H1 (cell line): ENCODE measurements at regions not wholly inside any gene's neighbourhood (a gene's known extent, or its start where the extent isn't known, plus 50 kb on each side); places are given as distances from the start of the nearest gene placed in this dataset.

Experiments used
- CTCF ChIA-PET: fragments of 300-600 bp; sonication (Branson Sonifier 250); formaldehyde crosslinking; loops from one replicate; lab custom pipeline; 2021; ENCODE audit not compliant: partially characterized antibody; lab: Charles Lee
- POLR2A ChIA-PET: fragments of 300-600 bp; sonication (Branson Sonifier 250); formaldehyde crosslinking; loops from one replicate; lab custom pipeline; 2021; ENCODE audit warnings: inconsistent platforms; ENCODE audit not compliant: partially characterized antibody; lab: Charles Lee
- DNase-seq, 2 experiments: peaks; one replicate each; pipeline versions ENCODE4 v3.0.0 to v3.0.0-alpha.2; 2010 to 2022; ENCODE audit warnings: low spot score in 2 of 2, low read depth in 1 of 2, mixed read lengths in 1 of 2
- FAIRE-seq: peaks from 2 replicates; lab custom pipeline; 2011; peaks lifted over from hg19 to GRCh38; lab: Jason Lieb, UNC
- H2AFZ ChIP-seq: 2 replicates; pipeline ENCODE4 v1.8.1; 2012; ENCODE audit warnings: low read length, inconsistent platforms
- H2AK5ac ChIP-seq: 2 replicates; pipeline ENCODE4 v1.6.1; 2013; ENCODE audit warnings: low read depth, low read length
- H2BK120ac ChIP-seq: replicated peaks from 2 replicates; pipeline ENCODE3; 2013; ENCODE audit warnings: low read depth, low read length, inconsistent platforms
- H2BK12ac ChIP-seq: 2 replicates; pipeline ENCODE4 v1.6.1; 2013; ENCODE audit warnings: low read depth, low read length
- H2BK15ac ChIP-seq: 2 replicates; pipeline ENCODE4 v1.6.1; 2013; ENCODE audit warnings: low read length
- H2BK20ac ChIP-seq: 2 replicates; pipeline ENCODE4 v1.6.1; 2013; ENCODE audit warnings: low read length
- H2BK5ac ChIP-seq: 2 replicates; pipeline ENCODE4 v1.6.1; 2013; ENCODE audit warnings: low read depth, low read length
- H3K14ac ChIP-seq: 2 replicates; pipeline ENCODE4 v1.6.1; 2013; ENCODE audit warnings: inconsistent platforms; ENCODE audit not compliant: insufficient read length
- H3K18ac ChIP-seq: 2 replicates; pipeline ENCODE4 v1.6.1; 2013; ENCODE audit warnings: low read length; ENCODE audit errors: extremely low read depth
- H3K23ac ChIP-seq: 2 replicates; pipeline ENCODE4 v1.6.1; 2013; ENCODE audit warnings: inconsistent platforms; ENCODE audit not compliant: insufficient read length
- H3K23me2 ChIP-seq: 2 replicates; pipeline ENCODE4 v1.6.1; 2013; ENCODE audit warnings: low read depth, low read length
- H3K27ac ChIP-seq: 2 replicates; pipeline ENCODE4 v1.6.1; 2011; ENCODE audit warnings: low read depth, low read length, inconsistent platforms
- H3K27me3 ChIP-seq, 4 experiments: replicated peaks in 1 of 4; 1 replicate in 1 of 4; 2 replicates in 3 of 4; pipeline versions ENCODE4 v1.6.1 to v1.8.1; 2011 to 2013; ENCODE audit warnings: low read length in 3 of 4, mild to moderate bottlenecking in 3 of 4, inconsistent platforms in 2 of 4, mixed read lengths in 2 of 4, moderate library complexity in 1 of 4; ENCODE audit not compliant: control insufficient read depth in 3 of 4, insufficient read depth in 3 of 4; ENCODE audit errors: extremely low read depth in 1 of 4
- H3K36me3 ChIP-seq, 4 experiments: 2 replicates each; pipeline versions ENCODE4 v1.6.1 to v1.8.1; 2011 to 2013; ENCODE audit warnings: mild to moderate bottlenecking in 4 of 4, low read length in 3 of 4, moderate library complexity in 2 of 4, control low read depth in 1 of 4, inconsistent platforms in 1 of 4; ENCODE audit not compliant: insufficient read depth in 4 of 4, control insufficient read depth in 2 of 4
- H3K4ac ChIP-seq: replicated peaks from 2 replicates; pipeline ENCODE3; 2013; ENCODE audit warnings: low read length, low read depth, mixed read lengths, inconsistent platforms; ENCODE audit not compliant: insufficient read length
- H3K4me1 ChIP-seq, 4 experiments: replicated peaks in 1 of 4; 1 replicate in 1 of 4; 2 replicates in 3 of 4; pipeline versions ENCODE4 v1.6.1 to v1.8.1; 2011 to 2013; ENCODE audit warnings: low read length in 3 of 4, inconsistent platforms in 2 of 4, mixed read lengths in 1 of 4; ENCODE audit not compliant: insufficient read depth in 4 of 4, control insufficient read depth in 3 of 4
- H3K4me2 ChIP-seq, 2 experiments: 2 replicates each; pipeline versions ENCODE4 v1.6.1 to v1.8.1; 2011 to 2013; ENCODE audit warnings: low read depth in 2 of 2, low read length in 2 of 2, control low read depth in 1 of 2, inconsistent platforms in 1 of 2, mild to moderate bottlenecking in 1 of 2; ENCODE audit not compliant: insufficient read depth in 1 of 2
- H3K4me3 ChIP-seq, 4 experiments: fragments of 200-600, 300-600 bp in 1 of 4; sonication (generic), shearing (Covaris generic), sonication (Bioruptor Twin) in 1 of 4; 2 replicates each; pipeline versions ENCODE4 v1.5.1 to v1.8.1; 2011 to 2016; ENCODE audit warnings: low read length in 4 of 4, low read depth in 3 of 4, control low read depth in 2 of 4, inconsistent platforms in 2 of 4, mild to moderate bottlenecking in 2 of 4, mixed read lengths in 1 of 4, moderate library complexity in 1 of 4; ENCODE audit not compliant: insufficient read depth in 2 of 4; ENCODE audit errors: extremely low read depth in 1 of 4
- H3K56ac ChIP-seq: replicated peaks from 2 replicates; pipeline ENCODE3; 2013; ENCODE audit warnings: low read depth, mild to moderate bottlenecking, mixed read lengths, low read length, inconsistent platforms; ENCODE audit not compliant: insufficient read length
- H3K79me1 ChIP-seq: 2 replicates; pipeline ENCODE4 v1.6.1; 2013; ENCODE audit warnings: low read depth, low read length, control low read depth
- H3K79me2 ChIP-seq, 2 experiments: 2 replicates each; pipeline versions ENCODE4 v1.6.1 to v1.8.1; 2012 to 2013; ENCODE audit warnings: low read length in 2 of 2, mild to moderate bottlenecking in 2 of 2, inconsistent platforms in 1 of 2; ENCODE audit not compliant: insufficient read depth in 2 of 2, control insufficient read depth in 1 of 2
- H3K9ac ChIP-seq, 4 experiments: replicated peaks in 1 of 4; 1 replicate in 1 of 4; 2 replicates in 3 of 4; pipeline versions ENCODE4 v1.6.1 to v1.8.1; 2011 to 2013; ENCODE audit warnings: low read depth in 3 of 4, low read length in 3 of 4, control low read depth in 2 of 4, mild to moderate bottlenecking in 2 of 4, moderate library complexity in 2 of 4, inconsistent platforms in 1 of 4; ENCODE audit errors: extremely low read depth in 1 of 4
- H3K9me3 ChIP-seq, 2 experiments: 2 replicates each; pipeline versions ENCODE4 v1.6.1 to v1.8.1; 2012 to 2013; ENCODE audit warnings: mild to moderate bottlenecking in 2 of 2, moderate library complexity in 2 of 2, control low read depth in 1 of 2, inconsistent platforms in 1 of 2, low read depth in 1 of 2, low read length in 1 of 2, mixed read lengths in 1 of 2; ENCODE audit not compliant: insufficient read depth in 2 of 2
- H4K20me1 ChIP-seq, 2 experiments: replicated peaks in 1 of 2; 2 replicates each; pipeline versions ENCODE3 to v1.8.1; 2011 to 2013; ENCODE audit warnings: inconsistent platforms in 2 of 2, low read length in 2 of 2, mild to moderate bottlenecking in 1 of 2; ENCODE audit not compliant: insufficient read depth in 2 of 2, control insufficient read depth in 1 of 2
- H4K5ac ChIP-seq: 2 replicates; pipeline ENCODE4 v1.6.1; 2013; ENCODE audit warnings: low read length, low read depth, mixed read lengths, inconsistent platforms; ENCODE audit not compliant: insufficient read length
- H4K8ac ChIP-seq: 2 replicates; pipeline ENCODE4 v1.8.0; 2013; ENCODE audit warnings: mild to moderate bottlenecking, moderate library complexity, low read length, inconsistent platforms; ENCODE audit not compliant: insufficient read depth; ENCODE audit errors: extremely low read depth
- H4K91ac ChIP-seq: replicated peaks from 2 replicates; pipeline ENCODE3; 2013; ENCODE audit warnings: low read length, mixed read lengths, inconsistent platforms; ENCODE audit not compliant: insufficient read length
- BRCA1 ChIP-seq: IDR thresholded peaks from 2 replicates; pipeline ENCODE4 v1.6.1; 2012; ENCODE audit warnings: low read depth, low read length, improper control_type of control experiment
- CEBPB ChIP-seq: IDR thresholded peaks from 2 replicates; pipeline ENCODE4 v1.6.1; 2012; ENCODE audit warnings: low read depth, low read length
- FOSL1 ChIP-seq: IDR thresholded peaks from 2 replicates; pipeline ENCODE4 v1.6.1; 2011; ENCODE audit warnings: mild to moderate bottlenecking, low read depth, low read length, moderate library complexity; ENCODE audit not compliant: insufficient read depth
- GABPA ChIP-seq: IDR thresholded peaks from 2 replicates; pipeline ENCODE4 v1.6.1; 2011; ENCODE audit warnings: mild to moderate bottlenecking, low read length, moderate library complexity, borderline replicate concordance; ENCODE audit not compliant: insufficient read depth
- KDM1A ChIP-seq: fragments of 200-600, 300-600 bp; sonication (generic); IDR thresholded peaks from 2 replicates; pipeline ENCODE4 v1.7.1; 2016; ENCODE audit warnings: mild to moderate bottlenecking, low read length, borderline replicate concordance
- KDM4A ChIP-seq: IDR thresholded peaks from one replicate; pipeline ENCODE4 v1.7.1; 2012; ENCODE audit warnings: low read depth, mild to moderate bottlenecking, moderate library complexity, low read length, inconsistent platforms; ENCODE audit not compliant: severe bottlenecking
- NRF1 ChIP-seq: IDR thresholded peaks from 2 replicates; pipeline ENCODE4 v1.6.1; 2011; ENCODE audit warnings: mild to moderate bottlenecking, low read depth, low read length, improper control_type of control experiment
- RFX5 ChIP-seq: IDR thresholded peaks from 2 replicates; pipeline ENCODE4 v1.6.1; 2011; ENCODE audit warnings: low read depth, low read length, improper control_type of control experiment, borderline replicate concordance
- RXRA ChIP-seq: IDR thresholded peaks from 2 replicates; pipeline ENCODE4 v1.6.1; 2011; ENCODE audit warnings: low read depth, mild to moderate bottlenecking, low read length, moderate library complexity; ENCODE audit not compliant: insufficient read depth
- SIRT6 ChIP-seq: IDR thresholded peaks from one replicate; pipeline ENCODE4 v1.7.1; 2012; ENCODE audit warnings: low read length, inconsistent platforms
- SIX5 ChIP-seq: IDR thresholded peaks from 2 replicates; pipeline ENCODE4 v1.6.1; 2011; ENCODE audit warnings: mild to moderate bottlenecking, low read depth, low read length
- SP1 ChIP-seq: IDR thresholded peaks from 2 replicates; pipeline ENCODE4 v1.6.1; 2011; ENCODE audit warnings: low read depth, low read length
- SUZ12 ChIP-seq: fragments of 200-600 bp; sonication (generic); IDR thresholded peaks from 2 replicates; pipeline ENCODE4 v1.6.1; 2012; ENCODE audit warnings: mild to moderate bottlenecking, inconsistent platforms, low read length, moderate library complexity, mixed read lengths
- TAF1 ChIP-seq: IDR thresholded peaks from 2 replicates; pipeline ENCODE4 v1.6.1; 2011; ENCODE audit warnings: mild to moderate bottlenecking, low read depth, low read length
- TBP ChIP-seq: IDR thresholded peaks from 2 replicates; pipeline ENCODE4 v1.6.1; 2011; ENCODE audit warnings: low read depth, low read length, improper control_type of control experiment
- WGBS, 2 experiments: shearing (Covaris generic) in 1 of 2; methylation state at CpG; one replicate each; pipeline versions ENCODE4 v1.1.6 to v1.1.7; 2013 to 2015; ENCODE audit warnings: low lambda C conversion rate in 2 of 2, mixed read lengths in 2 of 2, inconsistent platforms in 1 of 2, low coverage in 1 of 2, missing lambda C conversion rate in 1 of 2; ENCODE audit not compliant: insufficient replicate concordance in 2 of 2, insufficient coverage in 1 of 2, insufficient read length in 1 of 2; ENCODE audit errors: extremely low coverage in 1 of 2, missing lambda C conversion rate in 1 of 2; 5-methylcytosine and 5-hydroxymethylcytosine counted together
- TF ChIP-seq, protein P1 (sequence below): IDR thresholded peaks from 2 replicates; pipeline ENCODE4 v1.6.1; 2011; ENCODE audit warnings: low read depth, mild to moderate bottlenecking, low read length; ENCODE audit not compliant: insufficient read depth

DNA sequence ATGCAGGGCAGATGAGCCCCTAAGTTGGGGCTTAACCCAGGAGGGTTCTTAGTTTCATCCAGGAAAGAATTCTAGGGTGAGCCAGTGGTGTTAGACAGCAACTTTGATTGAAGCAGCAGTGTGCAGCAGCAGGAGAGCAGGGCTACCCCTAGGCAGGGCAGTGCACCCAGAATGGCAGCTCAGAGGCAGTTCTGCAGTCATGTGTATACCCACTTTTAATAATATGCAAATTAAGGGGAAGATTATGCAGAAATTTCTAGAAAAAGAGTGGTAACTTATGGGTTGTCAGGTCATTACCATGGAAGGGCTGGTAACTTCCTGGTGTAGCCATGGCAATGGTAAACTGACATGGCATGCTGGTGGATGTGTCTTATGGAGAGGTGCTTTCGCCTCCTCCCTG, 297.5 kb downstream of the PCNX1 start:
- Histone ChIP-seq H3K79me2 (no peaks in the 10 kb centered on the region), H2AFZ (no peak overlapping the region), H3K23me2 (peaks cover 2% of the 10 kb centered on the region; the same call in 1 of the 2 replicates), H4K91ac (no peak overlapping the region), H2BK12ac (no peak overlapping the region), H4K20me1 (no peaks in the 10 kb centered on the region), H3K9me3 (no peaks in the 10 kb centered on the region), H3K4me2 (no peak overlapping the region), H2BK20ac (no peak overlapping the region), H2BK120ac (no peak overlapping the region), H3K27ac (no peak overlapping the region), H2BK15ac (no peak overlapping the region), H3K27me3 (no peaks in the 10 kb centered on the region), H3K14ac (no peak overlapping the region), H2BK5ac (no peak overlapping the region), H3K4ac (no peak overlapping the region), H3K36me3 (no peaks in the 10 kb centered on the region), H3K56ac (no peak overlapping the region), H3K79me1 (no peaks in the 10 kb centered on the region), H3K4me3 (no peak overlapping the region), H3K23ac (no peak overlapping the region), H2AK5ac (no peak overlapping the region), H3K9ac (no peak overlapping the region), H3K4me1 (no peaks in the 10 kb centered on the region), H4K5ac (no peak overlapping the region), H4K8ac (no peak overlapping the region), H3K18ac (no peak overlapping the region)
- ChIA-PET CTCF (interaction anchor here (1.2 kb wide), 1 partner anchor 18 kb away, joined by 3 read pairs; no protein-coding TSS in a partner anchor), POLR2A (interaction anchor here (1.2 kb wide), 1 partner anchor 17 kb away, joined by 3 read pairs; no protein-coding TSS in a partner anchor)
- FAIRE-seq, result no peak
- 78% methylated on average over 1 of the region's 1 CpG; no CpG with 5 or more reads in 1 of the 2 experiments for WGBS, 2 experiments
- no peak for DNase-seq
- no peak for TF ChIP-seq RFX5
- TF ChIP-seq BRCA1, result no peak
- no peak for TF ChIP-seq SIRT6
- no peak for TF ChIP-seq CEBPB
- TF ChIP-seq TAF1, result no peak
- no peak for TF ChIP-seq SIX5
- TF ChIP-seq GABPA, result no peak
- no peak for TF ChIP-seq KDM4A
- TF ChIP-seq SUZ12, result no peak
- no peak for TF ChIP-seq NRF1
- TF ChIP-seq KDM1A, result no peak
- no peak for TF ChIP-seq TBP
- no peak for TF ChIP-seq SP1
- TF ChIP-seq RXRA, result no peak
- no peak for TF ChIP-seq FOSL1
- TF ChIP-seq, protein P1, sequence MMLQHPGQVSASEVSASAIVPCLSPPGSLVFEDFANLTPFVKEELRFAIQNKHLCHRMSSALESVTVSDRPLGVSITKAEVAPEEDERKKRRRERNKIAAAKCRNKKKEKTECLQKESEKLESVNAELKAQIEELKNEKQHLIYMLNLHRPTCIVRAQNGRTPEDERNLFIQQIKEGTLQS, result no peak
